ENCODE measurements at regions not wholly inside any gene's neighbourhood (a gene's known extent, or its start where the extent isn't known, plus 50 kb on each side); places are given as distances from the start of the nearest gene placed in this dataset.

- H3K27ac ChIP-seq = no peak overlapping the region
- TF ChIP-seq CTCF (IDR thresholded peaks at IDR 0.05) = no peak
- no peak for TF ChIP-seq ZFX (IDR thresholded peaks at IDR 0.05; ENCODE audit: borderline replicate concordance)
Measured at GRCh38 chr2:104050656-104051242, 803.2 kb upstream of the POU3F3 start.

- H3K27ac ChIP-seq = no peak overlapping the region
- TF ChIP-seq CTCF (IDR thresholded peaks at IDR 0.05) (no peak), ZFX (IDR thresholded peaks at IDR 0.05; ENCODE audit: borderline replicate concordance) (no peak)
Measured at GRCh38 chr2:104051766-104052165, 802.1 kb upstream of the POU3F3 start.

- no peak for TF ChIP-seq ZFX (IDR thresholded peaks at IDR 0.05; ENCODE audit: borderline replicate concordance)
- H3K27ac ChIP-seq = no peak overlapping the region
Measured at GRCh38 chr2:104052356-104052755, 801.6 kb upstream of the POU3F3 start.

- H3K27ac ChIP-seq = no peak overlapping the region
- TF ChIP-seq ZFX (IDR thresholded peaks at IDR 0.05; ENCODE audit: borderline replicate concordance) = no peak
- TF ChIP-seq CTCF (IDR thresholded peaks at IDR 0.05) = no peak
Measured at GRCh38 chr2:104056451-104056850, 797.5 kb upstream of the POU3F3 start.

- no peak overlapping the region for H3K27ac ChIP-seq
- TF ChIP-seq CTCF (IDR thresholded peaks at IDR 0.05) (no peak), ZFX (IDR thresholded peaks at IDR 0.05; ENCODE audit: borderline replicate concordance) (no peak)
Measured at GRCh38 chr2:104068665-104069064, 785.2 kb upstream of the POU3F3 start.

GRCh38 chr2:104077573-104077972, 776.3 kb upstream of the POU3F3 start:
- TF ChIP-seq CTCF (IDR thresholded peaks at IDR 0.05) = no peak
- no peak for TF ChIP-seq ZFX (IDR thresholded peaks at IDR 0.05; ENCODE audit: borderline replicate concordance)
- no peak overlapping the region for H3K27ac ChIP-seq

GRCh38 chr2:104078431-104079157, 775.3 kb upstream of the POU3F3 start:
- no peak overlapping the region for H3K27ac ChIP-seq
- TF ChIP-seq CTCF (IDR thresholded peaks at IDR 0.05) (no peak), ZFX (IDR thresholded peaks at IDR 0.05; ENCODE audit: borderline replicate concordance) (no peak)

Data from 22Rv1 (cell line).